Muscle of arm (tissue), 1 donor: ENCODE measurements at regions not wholly inside any gene's neighbourhood (a gene's known extent, or its start where the extent isn't known, plus 50 kb on each side); places are given as distances from the start of the nearest gene placed in this dataset.
"Not testable (repeated sequence)": the region's sequence is repeated elsewhere in the genome, so short reads cannot be mapped to it uniquely, and the experiment has no call there.

Experiments
- DNase-seq: peaks from one replicate; pipeline ENCODE4 v3.0.0-alpha.2; 2013

GRCh38 chr7:65510187-65510538 lies 136.5 kb downstream of the ZNF92 start:
- DNase-seq: not testable (repeated sequence)

DNA sequence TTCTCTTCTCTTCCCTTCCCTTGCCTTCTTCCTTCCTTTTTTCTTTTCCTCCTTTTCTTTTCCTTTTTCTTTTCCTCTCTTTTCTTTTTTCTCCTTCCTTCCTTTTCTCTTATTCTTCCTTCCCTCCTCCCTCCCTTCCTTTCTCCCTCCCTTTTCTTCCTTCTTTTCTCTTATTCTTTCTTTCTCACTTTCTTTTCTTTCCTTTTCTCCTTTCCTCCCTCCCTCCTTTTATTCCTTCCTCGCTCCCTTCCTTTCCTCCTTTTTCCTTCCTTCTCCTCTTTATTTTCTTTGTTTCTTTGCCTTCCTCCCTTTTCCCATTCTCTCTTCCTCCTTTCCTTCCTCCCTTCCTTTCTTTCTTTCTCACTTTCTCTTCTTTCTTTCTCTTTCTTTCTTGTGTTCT lies 146.1 kb downstream of the ZNF92 start:
- DNase-seq: not testable (repeated sequence)

DNA sequence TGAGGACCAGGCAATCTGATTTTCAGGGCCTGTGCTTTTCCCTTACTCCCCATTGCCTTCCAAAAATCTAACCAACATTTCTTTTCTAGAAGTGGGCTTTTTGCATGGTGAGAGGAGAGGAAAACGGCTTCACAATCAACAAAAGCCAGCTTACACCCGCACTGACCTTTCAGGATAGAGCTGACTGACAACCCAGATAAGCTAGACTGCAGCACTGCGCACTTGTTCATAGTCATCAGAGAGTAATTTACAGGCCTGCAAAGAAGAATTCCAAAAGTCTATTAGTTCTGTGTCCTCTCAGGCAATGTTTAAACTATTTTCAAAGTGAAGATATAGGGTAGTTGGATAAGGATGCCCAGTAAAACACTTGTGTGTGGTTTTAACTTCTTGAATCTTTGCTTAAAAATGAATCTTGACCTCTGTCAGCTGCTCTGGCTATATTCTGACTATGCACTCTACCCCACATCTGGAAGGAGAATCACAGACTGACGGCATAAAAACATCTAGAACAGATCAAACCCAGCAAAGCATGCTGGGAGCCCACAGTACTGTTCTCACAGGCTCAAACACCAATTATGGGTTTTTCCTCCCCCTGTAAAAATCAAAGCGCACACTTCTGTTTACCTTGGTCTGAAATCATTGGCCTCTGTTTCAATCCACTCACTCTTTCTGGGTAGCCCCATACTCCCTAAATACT lies 172.0 kb downstream of the ZNF92 start:
- DNase-seq: not testable (repeated sequence)

DNA sequence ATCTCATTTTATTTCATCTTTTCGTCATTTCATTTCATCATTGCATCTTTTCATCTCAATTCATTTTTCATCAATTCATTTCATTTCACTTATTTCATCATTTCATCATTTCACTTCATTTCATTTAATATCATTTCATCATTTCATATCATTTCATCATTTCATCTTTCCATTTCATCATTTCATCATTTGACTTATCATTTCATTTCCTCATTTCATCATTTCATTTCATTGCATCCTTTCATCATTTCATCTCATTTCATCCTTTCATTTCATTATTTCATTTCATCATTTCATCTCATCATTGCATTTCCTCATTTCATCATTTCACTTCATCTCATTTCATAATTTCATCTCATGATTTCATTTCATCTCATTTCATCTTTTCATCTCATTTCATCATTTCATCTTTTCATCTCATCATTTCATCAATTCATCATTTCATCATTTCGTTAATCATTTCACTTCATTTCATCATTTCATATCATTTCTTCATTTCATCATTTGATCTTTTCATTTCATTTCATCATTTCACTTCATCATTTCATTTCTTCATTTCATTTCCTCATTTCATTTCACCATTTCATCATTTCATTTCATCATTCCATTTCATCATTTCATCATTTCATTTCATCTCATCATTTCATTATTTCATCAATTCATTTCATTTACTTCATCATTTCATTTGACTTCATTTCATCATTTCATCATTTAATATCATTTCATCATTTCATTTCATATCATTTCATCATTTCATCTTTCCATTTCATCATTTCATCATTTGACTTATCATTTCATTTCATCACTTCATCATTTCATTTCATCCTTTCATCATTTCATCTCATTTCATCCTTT lies 176.2 kb downstream of the ZNF92 start:
- DNase-seq: not testable (repeated sequence)

GRCh38 chr7:65550444-65550809 lies 176.8 kb downstream of the ZNF92 start:
- not testable (repeated sequence) for DNase-seq

DNA sequence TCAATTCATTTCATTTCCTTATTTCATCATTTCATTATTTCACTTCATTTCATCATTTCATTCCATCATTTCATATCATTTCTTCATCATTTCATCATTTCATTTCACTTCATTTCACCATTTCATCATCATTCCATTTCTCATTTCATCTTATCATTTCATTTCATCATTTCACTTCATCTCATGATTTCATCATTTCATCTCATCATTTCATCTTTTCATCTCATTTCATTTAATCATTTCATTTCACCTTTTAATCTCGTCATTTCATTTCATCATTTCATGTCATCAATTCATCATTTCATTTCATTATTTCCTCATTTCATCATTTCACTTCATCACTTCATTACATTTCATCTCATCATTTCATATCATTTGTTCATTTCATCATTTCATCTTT lies 177.4 kb downstream of the ZNF92 start:
- not testable (repeated sequence) for DNase-seq

GRCh38 chr7:65554553-65555476 lies 181.2 kb downstream of the ZNF92 start:
- DNase-seq: not testable (repeated sequence)

DNA sequence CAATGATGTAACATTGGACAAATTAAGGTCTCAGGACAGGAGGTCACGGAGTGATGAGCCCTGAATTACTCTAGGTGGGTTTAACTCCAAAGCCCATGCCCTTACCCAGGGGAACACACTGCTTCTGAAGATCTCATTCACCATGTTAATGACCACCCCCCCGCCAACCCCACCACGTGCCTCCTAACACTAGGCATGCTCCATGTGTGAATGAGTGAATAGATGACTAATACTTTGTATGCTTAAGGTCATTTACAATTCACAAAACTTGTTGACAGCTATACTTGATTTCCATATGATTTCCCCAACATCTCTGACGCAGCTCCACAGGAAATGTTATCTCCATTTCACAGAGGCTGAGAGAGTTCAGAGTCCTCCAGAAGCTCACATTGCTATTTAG lies 184.9 kb downstream of the ZNF92 start:
- DNase-seq: not testable (repeated sequence)

DNA sequence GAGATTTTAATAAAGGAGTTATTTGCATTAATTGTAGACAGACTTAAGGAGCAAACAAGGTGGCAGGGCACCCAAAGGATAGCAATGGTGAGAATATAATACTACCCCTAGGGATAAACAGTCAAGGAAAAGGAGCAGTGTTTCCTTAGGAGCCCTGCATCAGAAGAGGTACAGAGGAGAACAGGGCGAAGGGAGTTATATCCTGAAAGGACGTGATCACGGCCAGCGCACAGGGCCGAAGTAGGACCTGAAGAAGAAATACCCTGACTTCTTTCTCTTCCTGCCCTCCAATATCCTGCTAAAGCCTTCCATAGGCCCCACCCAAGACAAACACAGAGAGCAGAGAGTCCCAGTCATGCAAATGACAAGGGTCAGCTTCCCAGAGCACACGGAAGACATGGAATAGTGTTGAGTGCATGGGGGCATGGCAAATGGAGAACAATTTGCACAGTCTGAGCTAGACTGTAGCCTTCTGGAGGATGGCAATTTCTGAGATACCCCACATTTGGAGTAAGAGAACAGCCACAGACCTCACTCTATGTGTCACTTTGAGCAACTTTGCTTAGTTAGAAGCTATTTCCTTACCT lies 188.2 kb downstream of the ZNF92 start:
- not testable (repeated sequence) for DNase-seq

GRCh38 chr7:65562522-65562921 lies 188.9 kb downstream of the ZNF92 start:
- not testable (repeated sequence) for DNase-seq

- DNase-seq: not testable (repeated sequence)
Measured at GRCh38 chr7:65563333-65563732, 189.7 kb downstream of the ZNF92 start.

DNA sequence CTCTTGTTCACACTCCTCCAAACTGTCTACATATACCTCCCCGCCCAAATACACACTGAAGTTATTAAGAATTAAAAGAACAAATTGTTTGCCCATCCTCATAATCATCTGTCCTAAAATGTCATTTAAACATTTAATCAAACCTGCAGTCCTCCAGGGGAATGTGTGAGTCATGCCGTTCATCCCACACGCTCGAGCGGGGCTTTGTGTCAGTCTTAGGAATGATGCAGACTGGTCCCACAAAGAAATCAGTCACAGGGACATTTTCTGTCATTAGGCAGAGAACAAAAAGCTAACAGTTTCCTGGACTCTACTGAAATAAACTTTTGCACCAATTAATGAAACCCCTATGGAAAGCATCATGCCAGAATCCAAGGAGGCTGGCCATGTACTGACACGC lies 194.6 kb downstream of the ZNF92 start:
- not testable (repeated sequence) for DNase-seq

DNA sequence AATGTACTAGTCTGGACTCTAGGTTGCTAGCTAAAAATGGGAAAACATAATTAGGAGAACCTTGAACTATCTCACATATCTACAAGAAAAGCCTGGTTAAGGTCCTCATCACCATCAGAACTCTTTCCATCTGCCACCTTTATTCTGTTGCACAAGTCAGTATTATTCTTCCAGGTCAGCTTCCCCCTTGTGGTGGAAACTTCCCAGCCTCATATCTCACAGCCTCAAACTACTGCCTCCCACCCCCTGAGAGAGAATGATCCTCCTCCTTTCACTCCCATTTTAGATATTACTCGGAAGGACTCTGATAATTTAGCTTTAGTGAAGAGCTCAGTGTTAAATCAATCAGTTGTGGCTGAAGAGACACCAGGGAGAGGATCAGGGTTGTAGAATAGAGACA lies 197.3 kb downstream of the ZNF92 start:
- not testable (repeated sequence) for DNase-seq

DNA sequence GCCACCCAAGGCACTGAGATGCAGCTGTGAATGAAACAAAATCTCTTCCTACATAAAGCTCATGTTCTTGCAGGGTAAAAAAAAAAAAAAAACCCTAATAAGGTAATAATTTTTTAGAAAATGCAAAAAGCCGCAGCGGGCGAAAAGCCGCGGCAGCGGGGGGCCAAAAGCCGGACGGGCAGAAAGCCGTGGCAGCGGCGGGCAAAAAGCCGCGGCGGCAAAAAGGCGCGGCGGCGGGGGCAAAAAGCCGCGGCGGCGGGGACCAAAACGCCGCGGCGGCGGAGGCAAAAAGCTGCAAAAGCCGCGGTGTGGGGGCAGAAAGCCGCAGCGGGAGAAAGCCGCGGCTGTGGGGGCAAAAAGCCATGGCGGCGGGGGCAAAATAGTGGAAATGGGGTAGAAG lies 198.9 kb downstream of the ZNF92 start:
- not testable (repeated sequence) for DNase-seq

- not testable (repeated sequence) for DNase-seq
Measured at GRCh38 chr7:65576370-65576769, 202.7 kb downstream of the ZNF92 start.

DNA sequence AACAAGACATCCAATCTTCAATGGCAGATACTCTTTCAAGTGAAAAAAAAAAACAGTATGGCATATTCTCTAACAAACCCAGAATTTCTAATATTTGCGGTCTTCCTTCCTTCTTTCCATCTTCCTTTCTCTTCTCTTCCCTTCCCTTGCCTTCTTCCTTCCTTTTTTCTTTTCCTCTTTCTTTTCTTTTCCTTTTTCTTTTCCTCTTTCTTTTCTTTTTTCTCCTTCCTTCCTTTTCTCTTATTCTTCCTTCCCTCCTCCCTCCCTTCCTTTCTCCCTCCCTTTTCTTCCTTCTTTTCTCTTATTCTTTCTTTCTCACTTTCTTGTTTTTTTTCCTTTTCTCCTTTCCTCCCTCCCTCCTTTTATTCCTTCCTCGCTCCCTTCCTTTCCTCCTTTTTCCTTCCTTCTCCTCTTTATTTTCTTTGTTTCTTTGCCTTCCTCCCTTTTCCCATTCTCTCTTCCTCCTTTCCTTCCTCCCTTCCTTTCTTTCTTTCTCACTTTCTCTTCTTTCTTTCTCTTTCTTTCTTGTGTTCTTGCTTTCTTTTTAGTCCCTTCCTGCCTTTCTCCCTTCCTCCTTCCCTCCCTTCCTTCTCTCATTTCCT lies 209.0 kb downstream of the ZNF92 start:
- not testable (repeated sequence) for DNase-seq

GRCh38 chr7:65602495-65602894 lies 228.8 kb downstream of the ZNF92 start:
- not testable (repeated sequence) for DNase-seq

GRCh38 chr7:65609131-65609530 lies 235.5 kb downstream of the ZNF92 start:
- no peak for DNase-seq

DNA sequence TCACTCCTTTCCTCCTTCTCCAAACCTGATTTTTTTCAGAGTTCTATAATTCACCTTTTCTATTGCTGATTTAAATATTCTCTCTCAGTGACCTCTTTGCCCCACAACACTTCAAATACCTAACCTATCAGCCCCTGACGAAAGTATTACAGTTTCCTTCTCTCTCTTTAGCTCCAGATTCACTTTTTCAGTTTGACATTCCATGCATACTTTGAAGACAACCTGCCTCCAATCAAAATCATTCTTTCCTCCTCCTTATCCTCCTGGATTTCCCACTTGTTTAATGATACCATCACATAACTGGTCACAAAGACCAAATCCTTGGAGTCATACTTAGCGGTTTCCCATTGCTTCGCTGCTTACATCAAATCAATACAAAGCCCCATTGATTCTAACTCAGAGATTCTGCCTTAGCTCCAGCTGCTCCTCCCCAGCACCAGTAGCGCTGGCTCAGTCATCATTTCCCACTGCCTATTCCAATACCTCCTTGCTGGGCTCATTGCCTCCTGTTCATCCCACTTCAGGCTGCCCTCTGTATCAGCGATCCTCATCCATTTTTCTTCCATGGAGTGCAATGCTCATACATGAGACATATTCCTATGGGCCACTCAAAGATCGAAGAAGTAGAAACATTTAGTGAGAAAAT lies 240.1 kb downstream of the ZNF92 start:
- not testable (repeated sequence) for DNase-seq

- not testable (repeated sequence) for DNase-seq
Measured at GRCh38 chr7:65616111-65616510, 242.5 kb downstream of the ZNF92 start.

DNA sequence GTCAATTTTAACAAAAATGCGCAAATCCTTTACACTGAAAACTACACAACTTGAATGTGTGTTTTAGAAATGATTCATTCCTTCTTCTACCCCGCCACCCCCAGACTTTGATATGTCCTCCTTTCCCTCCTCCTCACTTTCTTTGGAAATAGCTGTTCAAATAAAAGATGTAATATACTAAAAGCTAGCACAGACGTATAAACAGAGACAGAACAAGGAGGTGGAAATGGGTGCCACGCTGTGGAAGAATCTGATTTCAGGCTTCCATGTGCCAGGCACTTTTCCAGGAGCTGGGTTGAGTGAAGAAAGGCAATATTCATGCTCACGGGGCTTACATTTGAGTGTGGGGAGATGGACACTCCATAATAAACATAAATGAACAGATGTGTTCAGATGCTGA lies 246.6 kb downstream of the ZNF92 start:
- DNase-seq: not testable (repeated sequence)
